Mesothelial cell of epicardium (in vitro differentiated cells): ENCODE measurements at regions not wholly inside any gene's neighbourhood (a gene's known extent, or its start where the extent isn't known, plus 50 kb on each side); places are given as distances from the start of the nearest gene placed in this dataset.

Source experiments
- DNase-seq, 2 experiments: peaks; one replicate each; pipeline ENCODE4 v3.0.0; 2021; ENCODE audit warnings: low spot score in 2 of 2; ENCODE audit not compliant: unreplicated experiment in 2 of 2
- H3K27ac Mint-ChIP-seq: 2 replicates; pipeline ENCODE4 v1.8.0; 2021; ENCODE audit warnings: mixed read lengths
- H3K27me3 Mint-ChIP-seq: 2 replicates; pipeline ENCODE4 v1.8.0; 2021; ENCODE audit warnings: low read depth, mixed read lengths
- H3K36me3 Mint-ChIP-seq: 2 replicates; pipeline ENCODE4 v1.8.0; 2021; ENCODE audit warnings: mixed read lengths
- H3K4me1 Mint-ChIP-seq: 2 replicates; pipeline ENCODE4 v1.8.0; 2021; ENCODE audit warnings: mixed read lengths
- H3K4me3 Mint-ChIP-seq: 2 replicates; pipeline ENCODE4 v1.8.0; 2021; ENCODE audit warnings: mild to moderate bottlenecking, moderate library complexity, mixed read lengths
- H3K9me3 Mint-ChIP-seq: 2 replicates; pipeline ENCODE4 v1.8.0; 2021; ENCODE audit warnings: mixed read lengths
- TF ChIP-seq, protein P1 (sequence below): fragments of 200-600 bp; sonication (generic); IDR thresholded peaks from one replicate; pipeline ENCODE4 v1.5.0; 2021; ENCODE audit warnings: antibody characterized with exemption; ENCODE audit not compliant: unreplicated experiment

DNA sequence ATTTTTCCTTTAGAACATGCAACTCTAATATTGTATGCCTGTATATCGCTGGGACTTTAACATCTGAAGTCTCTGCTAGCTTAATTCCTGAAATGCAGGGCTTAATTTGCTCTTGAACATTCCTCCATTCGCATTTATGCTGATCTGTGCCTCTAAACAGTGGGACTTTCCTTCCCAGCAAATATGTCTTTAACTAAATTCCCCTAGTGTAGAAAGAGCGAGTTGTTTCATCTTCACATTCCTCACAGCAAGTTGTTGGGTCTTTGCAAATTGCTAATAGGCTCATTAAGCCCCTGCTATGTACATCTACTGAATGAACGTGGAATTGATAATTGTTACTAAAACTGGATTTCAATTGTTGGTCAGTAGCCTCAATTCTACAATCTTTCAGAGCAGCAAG, 118.4 kb upstream of the OBI1 start:
- no peak for DNase-seq
- H3K4me3 Mint-ChIP-seq: no peak overlapping the region
- H3K36me3 Mint-ChIP-seq: no peaks in the 10 kb centered on the region
- H3K9me3 Mint-ChIP-seq: no peaks in the 10 kb centered on the region
- H3K27me3 Mint-ChIP-seq: peaks cover 72% of the 10 kb centered on the region
- no peak overlapping the region for H3K27ac Mint-ChIP-seq
- TF ChIP-seq, protein P1, sequence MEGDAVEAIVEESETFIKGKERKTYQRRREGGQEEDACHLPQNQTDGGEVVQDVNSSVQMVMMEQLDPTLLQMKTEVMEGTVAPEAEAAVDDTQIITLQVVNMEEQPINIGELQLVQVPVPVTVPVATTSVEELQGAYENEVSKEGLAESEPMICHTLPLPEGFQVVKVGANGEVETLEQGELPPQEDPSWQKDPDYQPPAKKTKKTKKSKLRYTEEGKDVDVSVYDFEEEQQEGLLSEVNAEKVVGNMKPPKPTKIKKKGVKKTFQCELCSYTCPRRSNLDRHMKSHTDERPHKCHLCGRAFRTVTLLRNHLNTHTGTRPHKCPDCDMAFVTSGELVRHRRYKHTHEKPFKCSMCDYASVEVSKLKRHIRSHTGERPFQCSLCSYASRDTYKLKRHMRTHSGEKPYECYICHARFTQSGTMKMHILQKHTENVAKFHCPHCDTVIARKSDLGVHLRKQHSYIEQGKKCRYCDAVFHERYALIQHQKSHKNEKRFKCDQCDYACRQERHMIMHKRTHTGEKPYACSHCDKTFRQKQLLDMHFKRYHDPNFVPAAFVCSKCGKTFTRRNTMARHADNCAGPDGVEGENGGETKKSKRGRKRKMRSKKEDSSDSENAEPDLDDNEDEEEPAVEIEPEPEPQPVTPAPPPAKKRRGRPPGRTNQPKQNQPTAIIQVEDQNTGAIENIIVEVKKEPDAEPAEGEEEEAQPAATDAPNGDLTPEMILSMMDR: no peak
- H3K4me1 Mint-ChIP-seq: peaks cover 20% of the 10 kb centered on the region

- DNase-seq: no peak
- Mint-ChIP-seq H3K4me3 (no peak overlapping the region), H3K9me3 (no peaks in the 10 kb centered on the region), H3K27ac (no peak overlapping the region), H3K27me3 (peaks cover 67% of the 10 kb centered on the region), H3K36me3 (no peaks in the 10 kb centered on the region), H3K4me1 (peaks cover 4% of the 10 kb centered on the region)
- TF ChIP-seq, protein P1: no peak
Observed at GRCh38 chr13:78772933-78773332, 114.0 kb upstream of the OBI1 start.

GRCh38 chr13:78770601-78771000, 111.6 kb upstream of the OBI1 start:
- H3K27ac Mint-ChIP-seq: no peak overlapping the region
- no peak for DNase-seq
- peaks cover 71% of the 10 kb centered on the region for H3K27me3 Mint-ChIP-seq
- H3K36me3 Mint-ChIP-seq: no peaks in the 10 kb centered on the region
- H3K4me3 Mint-ChIP-seq: no peak overlapping the region
- TF ChIP-seq, protein P1: no peak
- no peaks in the 10 kb centered on the region for H3K4me1 Mint-ChIP-seq
- H3K9me3 Mint-ChIP-seq: no peaks in the 10 kb centered on the region

DNA sequence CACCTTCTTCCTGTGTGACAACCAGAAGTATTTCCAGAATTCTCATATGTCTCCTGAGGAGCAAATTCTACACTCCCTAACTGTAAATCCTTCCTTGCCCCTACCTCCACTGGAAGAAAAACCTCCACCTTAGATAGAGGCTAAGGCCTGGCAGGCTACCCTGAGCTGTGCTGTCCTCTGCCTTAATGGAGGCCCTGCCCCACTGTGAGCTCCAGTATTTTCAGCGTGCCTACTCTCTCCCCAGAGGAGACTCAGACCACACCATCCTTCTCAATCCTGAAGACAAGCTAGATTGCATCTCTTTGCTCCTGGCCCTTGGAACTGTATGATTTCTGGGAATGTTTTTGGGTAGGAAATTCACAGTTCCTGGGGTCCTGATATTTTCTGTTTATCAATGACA, 110.0 kb upstream of the OBI1 start:
- no peak overlapping the region for H3K27ac Mint-ChIP-seq
- no peak overlapping the region for H3K4me3 Mint-ChIP-seq
- DNase-seq: no peak
- H3K9me3 Mint-ChIP-seq: no peaks in the 10 kb centered on the region
- H3K27me3 Mint-ChIP-seq: peaks cover 69% of the 10 kb centered on the region
- no peaks in the 10 kb centered on the region for H3K36me3 Mint-ChIP-seq
- TF ChIP-seq, protein P1: no peak
- no peaks in the 10 kb centered on the region for H3K4me1 Mint-ChIP-seq

GRCh38 chr13:78764665-78765064, 105.7 kb upstream of the OBI1 start:
- no peak overlapping the region for H3K27ac Mint-ChIP-seq
- H3K27me3 Mint-ChIP-seq: peaks cover 48% of the 10 kb centered on the region
- H3K4me3 Mint-ChIP-seq: no peak overlapping the region
- TF ChIP-seq, protein P1: no peak
- H3K4me1 Mint-ChIP-seq: no peaks in the 10 kb centered on the region
- no peaks in the 10 kb centered on the region for H3K36me3 Mint-ChIP-seq
- no peak for DNase-seq
- no peaks in the 10 kb centered on the region for H3K9me3 Mint-ChIP-seq

GRCh38 chr13:78762825-78763224, 103.9 kb upstream of the OBI1 start:
- TF ChIP-seq, protein P1: no peak
- H3K4me1 Mint-ChIP-seq: no peaks in the 10 kb centered on the region
- peaks cover 39% of the 10 kb centered on the region for H3K27me3 Mint-ChIP-seq
- H3K27ac Mint-ChIP-seq: no peak overlapping the region
- DNase-seq: no peak
- H3K4me3 Mint-ChIP-seq: no peak overlapping the region
- H3K9me3 Mint-ChIP-seq: no peaks in the 10 kb centered on the region
- no peaks in the 10 kb centered on the region for H3K36me3 Mint-ChIP-seq
